ENCODE measurements at regions not wholly inside any gene's neighbourhood (a gene's known extent, or its start where the extent isn't known, plus 50 kb on each side); places are given as distances from the start of the nearest gene placed in this dataset.

DNA sequence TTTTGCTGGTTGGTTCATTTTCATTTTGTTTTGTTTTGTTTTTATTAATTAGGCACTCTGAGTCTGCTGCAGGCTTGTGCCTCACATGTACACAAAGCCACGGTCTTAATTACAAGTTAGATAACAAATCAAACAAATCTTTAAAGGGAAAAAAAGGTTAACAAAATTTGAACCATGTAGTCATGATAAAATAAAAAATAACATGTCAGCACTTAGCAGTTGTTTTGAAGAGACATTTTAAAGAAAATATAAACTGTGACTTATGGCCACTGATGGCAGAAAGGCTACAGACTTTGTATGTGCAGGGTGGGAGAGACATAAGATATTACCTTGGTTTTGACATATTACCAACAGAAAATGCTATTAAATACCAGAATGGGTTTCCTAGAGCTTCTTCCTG is 1035.4 kb downstream of the TUSC7 start:
- H3K9me3 Mint-ChIP-seq, result no peaks in the 10 kb centered on the region
- no peaks in the 10 kb centered on the region for H3K27me3 Mint-ChIP-seq (ENCODE audit: insufficient read depth, low read depth, poor library complexity)
- H3K27ac Mint-ChIP-seq, result no peak overlapping the region

More for the DNA sequence above, 1035.4 kb downstream of the TUSC7 start:
- H3K4me1 ChIP-seq (ENCODE audit: insufficient read depth), result no peaks in the 10 kb centered on the region
- ATAC-seq (no peak), DNase-seq (ENCODE audit: low spot score) (no peak)
- Mint-ChIP-seq H3K4me3 (no peak overlapping the region), H3K36me3 (ENCODE audit: low read depth) (no peaks in the 10 kb centered on the region; the same call in 2 of the 3 replicates), H3K4me1 (no peaks in the 10 kb centered on the region)
- H2AFZ ChIP-seq, result no peak overlapping the region
- H3K27ac ChIP-seq (ENCODE audit: low read depth), result no peak overlapping the region
- no peaks in the 10 kb centered on the region for H3K79me2 ChIP-seq (replicated peaks; ENCODE audit: insufficient read depth)
- no peak overlapping the region for H3K4me2 ChIP-seq
- no peak overlapping the region for H3K4me3 ChIP-seq
- TF ChIP-seq ZNF331 (CRISPR knock-in tag; IDR thresholded peaks at IDR 0.05; ENCODE audit: low read depth), result no peak
- TF ChIP-seq, protein P1, sequence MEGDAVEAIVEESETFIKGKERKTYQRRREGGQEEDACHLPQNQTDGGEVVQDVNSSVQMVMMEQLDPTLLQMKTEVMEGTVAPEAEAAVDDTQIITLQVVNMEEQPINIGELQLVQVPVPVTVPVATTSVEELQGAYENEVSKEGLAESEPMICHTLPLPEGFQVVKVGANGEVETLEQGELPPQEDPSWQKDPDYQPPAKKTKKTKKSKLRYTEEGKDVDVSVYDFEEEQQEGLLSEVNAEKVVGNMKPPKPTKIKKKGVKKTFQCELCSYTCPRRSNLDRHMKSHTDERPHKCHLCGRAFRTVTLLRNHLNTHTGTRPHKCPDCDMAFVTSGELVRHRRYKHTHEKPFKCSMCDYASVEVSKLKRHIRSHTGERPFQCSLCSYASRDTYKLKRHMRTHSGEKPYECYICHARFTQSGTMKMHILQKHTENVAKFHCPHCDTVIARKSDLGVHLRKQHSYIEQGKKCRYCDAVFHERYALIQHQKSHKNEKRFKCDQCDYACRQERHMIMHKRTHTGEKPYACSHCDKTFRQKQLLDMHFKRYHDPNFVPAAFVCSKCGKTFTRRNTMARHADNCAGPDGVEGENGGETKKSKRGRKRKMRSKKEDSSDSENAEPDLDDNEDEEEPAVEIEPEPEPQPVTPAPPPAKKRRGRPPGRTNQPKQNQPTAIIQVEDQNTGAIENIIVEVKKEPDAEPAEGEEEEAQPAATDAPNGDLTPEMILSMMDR (conservative IDR thresholded peaks at IDR 0.05; ENCODE audit: low read depth in 2 of 2), result no peak
- no peak for TF ChIP-seq ZNF114 (CRISPR knock-in tag; IDR thresholded peaks at IDR 0.05)
- no peak for TF ChIP-seq STAT1 (IDR thresholded peaks at IDR 0.05; ENCODE audit: unreplicated experiment)
- TF ChIP-seq NANOG (IDR thresholded peaks at IDR 0.05; ENCODE audit: borderline replicate concordance), result no peak
- no peak for TF ChIP-seq EZH2phosphoT487 (IDR thresholded peaks at IDR 0.05; ENCODE audit: unreplicated experiment)
- TF ChIP-seq EZH2 (IDR thresholded peaks at IDR 0.05; ENCODE audit: low read depth, unreplicated experiment), result no peak
- no peak for TF ChIP-seq JUNB (IDR thresholded peaks at IDR 0.05; ENCODE audit: unreplicated experiment)
- TF ChIP-seq, protein P2, sequence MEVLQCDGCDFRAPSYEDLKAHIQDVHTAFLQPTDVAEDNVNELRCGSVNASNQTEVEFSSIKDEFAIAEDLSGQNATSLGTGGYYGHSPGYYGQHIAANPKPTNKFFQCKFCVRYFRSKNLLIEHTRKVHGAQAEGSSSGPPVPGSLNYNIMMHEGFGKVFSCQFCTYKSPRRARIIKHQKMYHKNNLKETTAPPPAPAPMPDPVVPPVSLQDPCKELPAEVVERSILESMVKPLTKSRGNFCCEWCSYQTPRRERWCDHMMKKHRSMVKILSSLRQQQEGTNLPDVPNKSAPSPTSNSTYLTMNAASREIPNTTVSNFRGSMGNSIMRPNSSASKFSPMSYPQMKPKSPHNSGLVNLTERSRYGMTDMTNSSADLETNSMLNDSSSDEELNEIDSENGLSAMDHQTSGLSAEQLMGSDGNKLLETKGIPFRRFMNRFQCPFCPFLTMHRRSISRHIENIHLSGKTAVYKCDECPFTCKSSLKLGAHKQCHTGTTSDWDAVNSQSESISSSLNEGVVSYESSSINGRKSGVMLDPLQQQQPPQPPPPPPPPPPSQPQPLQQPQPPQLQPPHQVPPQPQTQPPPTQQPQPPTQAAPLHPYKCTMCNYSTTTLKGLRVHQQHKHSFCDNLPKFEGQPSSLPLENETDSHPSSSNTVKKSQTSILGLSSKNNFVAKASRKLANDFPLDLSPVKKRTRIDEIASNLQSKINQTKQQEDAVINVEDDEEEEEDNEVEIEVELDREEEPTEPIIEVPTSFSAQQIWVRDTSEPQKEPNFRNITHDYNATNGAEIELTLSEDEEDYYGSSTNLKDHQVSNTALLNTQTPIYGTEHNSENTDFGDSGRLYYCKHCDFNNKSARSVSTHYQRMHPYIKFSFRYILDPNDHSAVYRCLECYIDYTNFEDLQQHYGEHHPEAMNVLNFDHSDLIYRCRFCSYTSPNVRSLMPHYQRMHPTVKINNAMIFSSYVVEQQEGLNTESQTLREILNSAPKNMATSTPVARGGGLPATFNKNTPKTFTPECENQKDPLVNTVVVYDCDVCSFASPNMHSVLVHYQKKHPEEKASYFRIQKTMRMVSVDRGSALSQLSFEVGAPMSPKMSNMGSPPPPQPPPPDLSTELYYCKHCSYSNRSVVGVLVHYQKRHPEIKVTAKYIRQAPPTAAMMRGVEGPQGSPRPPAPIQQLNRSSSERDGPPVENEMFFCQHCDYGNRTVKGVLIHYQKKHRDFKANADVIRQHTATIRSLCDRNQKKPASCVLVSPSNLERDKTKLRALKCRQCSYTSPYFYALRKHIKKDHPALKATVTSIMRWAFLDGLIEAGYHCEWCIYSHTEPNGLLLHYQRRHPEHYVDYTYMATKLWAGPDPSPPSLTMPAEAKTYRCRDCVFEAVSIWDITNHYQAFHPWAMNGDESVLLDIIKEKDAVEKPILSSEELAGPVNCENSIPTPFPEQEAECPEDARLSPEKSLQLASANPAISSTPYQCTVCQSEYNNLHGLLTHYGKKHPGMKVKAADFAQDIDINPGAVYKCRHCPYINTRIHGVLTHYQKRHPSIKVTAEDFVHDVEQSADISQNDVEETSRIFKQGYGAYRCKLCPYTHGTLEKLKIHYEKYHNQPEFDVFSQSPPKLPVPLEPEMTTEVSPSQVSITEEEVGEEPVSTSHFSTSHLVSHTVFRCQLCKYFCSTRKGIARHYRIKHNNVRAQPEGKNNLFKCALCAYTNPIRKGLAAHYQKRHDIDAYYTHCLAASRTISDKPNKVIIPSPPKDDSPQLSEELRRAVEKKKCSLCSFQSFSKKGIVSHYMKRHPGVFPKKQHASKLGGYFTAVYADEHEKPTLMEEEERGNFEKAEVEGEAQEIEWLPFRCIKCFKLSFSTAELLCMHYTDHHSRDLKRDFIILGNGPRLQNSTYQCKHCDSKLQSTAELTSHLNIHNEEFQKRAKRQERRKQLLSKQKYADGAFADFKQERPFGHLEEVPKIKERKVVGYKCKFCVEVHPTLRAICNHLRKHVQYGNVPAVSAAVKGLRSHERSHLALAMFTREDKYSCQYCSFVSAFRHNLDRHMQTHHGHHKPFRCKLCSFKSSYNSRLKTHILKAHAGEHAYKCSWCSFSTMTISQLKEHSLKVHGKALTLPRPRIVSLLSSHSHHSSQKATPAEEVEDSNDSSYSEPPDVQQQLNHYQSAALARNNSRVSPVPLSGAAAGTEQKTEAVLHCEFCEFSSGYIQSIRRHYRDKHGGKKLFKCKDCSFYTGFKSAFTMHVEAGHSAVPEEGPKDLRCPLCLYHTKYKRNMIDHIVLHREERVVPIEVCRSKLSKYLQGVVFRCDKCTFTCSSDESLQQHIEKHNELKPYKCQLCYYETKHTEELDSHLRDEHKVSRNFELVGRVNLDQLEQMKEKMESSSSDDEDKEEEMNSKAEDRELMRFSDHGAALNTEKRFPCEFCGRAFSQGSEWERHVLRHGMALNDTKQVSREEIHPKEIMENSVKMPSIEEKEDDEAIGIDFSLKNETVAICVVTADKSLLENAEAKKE (CRISPR knock-in tag; IDR thresholded peaks at IDR 0.05), result no peak
- TF ChIP-seq, protein P3, sequence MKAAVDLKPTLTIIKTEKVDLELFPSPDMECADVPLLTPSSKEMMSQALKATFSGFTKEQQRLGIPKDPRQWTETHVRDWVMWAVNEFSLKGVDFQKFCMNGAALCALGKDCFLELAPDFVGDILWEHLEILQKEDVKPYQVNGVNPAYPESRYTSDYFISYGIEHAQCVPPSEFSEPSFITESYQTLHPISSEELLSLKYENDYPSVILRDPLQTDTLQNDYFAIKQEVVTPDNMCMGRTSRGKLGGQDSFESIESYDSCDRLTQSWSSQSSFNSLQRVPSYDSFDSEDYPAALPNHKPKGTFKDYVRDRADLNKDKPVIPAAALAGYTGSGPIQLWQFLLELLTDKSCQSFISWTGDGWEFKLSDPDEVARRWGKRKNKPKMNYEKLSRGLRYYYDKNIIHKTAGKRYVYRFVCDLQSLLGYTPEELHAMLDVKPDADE (IDR thresholded peaks at IDR 0.05), result no peak
- TF ChIP-seq, protein P4, sequence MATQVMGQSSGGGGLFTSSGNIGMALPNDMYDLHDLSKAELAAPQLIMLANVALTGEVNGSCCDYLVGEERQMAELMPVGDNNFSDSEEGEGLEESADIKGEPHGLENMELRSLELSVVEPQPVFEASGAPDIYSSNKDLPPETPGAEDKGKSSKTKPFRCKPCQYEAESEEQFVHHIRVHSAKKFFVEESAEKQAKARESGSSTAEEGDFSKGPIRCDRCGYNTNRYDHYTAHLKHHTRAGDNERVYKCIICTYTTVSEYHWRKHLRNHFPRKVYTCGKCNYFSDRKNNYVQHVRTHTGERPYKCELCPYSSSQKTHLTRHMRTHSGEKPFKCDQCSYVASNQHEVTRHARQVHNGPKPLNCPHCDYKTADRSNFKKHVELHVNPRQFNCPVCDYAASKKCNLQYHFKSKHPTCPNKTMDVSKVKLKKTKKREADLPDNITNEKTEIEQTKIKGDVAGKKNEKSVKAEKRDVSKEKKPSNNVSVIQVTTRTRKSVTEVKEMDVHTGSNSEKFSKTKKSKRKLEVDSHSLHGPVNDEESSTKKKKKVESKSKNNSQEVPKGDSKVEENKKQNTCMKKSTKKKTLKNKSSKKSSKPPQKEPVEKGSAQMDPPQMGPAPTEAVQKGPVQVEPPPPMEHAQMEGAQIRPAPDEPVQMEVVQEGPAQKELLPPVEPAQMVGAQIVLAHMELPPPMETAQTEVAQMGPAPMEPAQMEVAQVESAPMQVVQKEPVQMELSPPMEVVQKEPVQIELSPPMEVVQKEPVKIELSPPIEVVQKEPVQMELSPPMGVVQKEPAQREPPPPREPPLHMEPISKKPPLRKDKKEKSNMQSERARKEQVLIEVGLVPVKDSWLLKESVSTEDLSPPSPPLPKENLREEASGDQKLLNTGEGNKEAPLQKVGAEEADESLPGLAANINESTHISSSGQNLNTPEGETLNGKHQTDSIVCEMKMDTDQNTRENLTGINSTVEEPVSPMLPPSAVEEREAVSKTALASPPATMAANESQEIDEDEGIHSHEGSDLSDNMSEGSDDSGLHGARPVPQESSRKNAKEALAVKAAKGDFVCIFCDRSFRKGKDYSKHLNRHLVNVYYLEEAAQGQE (IDR thresholded peaks at IDR 0.05; ENCODE audit: unreplicated experiment), result no peak
- TF ChIP-seq CREB1 (CRISPR knock-in tag; IDR thresholded peaks at IDR 0.05; ENCODE audit: low read depth), result no peak
- no peak for TF ChIP-seq POLR2AphosphoS5 (IDR thresholded peaks at IDR 0.05; ENCODE audit: low read depth)
- no peaks in the 10 kb centered on the region for H3F3A ChIP-seq (replicated peaks; ENCODE audit: low read depth)
- H3K36me3 ChIP-seq (ENCODE audit: insufficient read depth), result no peaks in the 10 kb centered on the region
- no peaks in the 10 kb centered on the region for H4K20me1 ChIP-seq (replicated peaks; ENCODE audit: insufficient read depth)
- no peaks in the 10 kb centered on the region for H3K27me3 ChIP-seq (ENCODE audit: insufficient read depth)
- 0 out of 2 replicates have a peak, but pooled peaks cover 7% of the 10 kb centered on the region for H3K9me2 ChIP-seq (ENCODE audit: insufficient read depth)

Data from GM23338 (cell line).